ENCODE measurements at regions not wholly inside any gene's neighbourhood (a gene's known extent, or its start where the extent isn't known, plus 50 kb on each side); places are given as distances from the start of the nearest gene placed in this dataset.

DNA sequence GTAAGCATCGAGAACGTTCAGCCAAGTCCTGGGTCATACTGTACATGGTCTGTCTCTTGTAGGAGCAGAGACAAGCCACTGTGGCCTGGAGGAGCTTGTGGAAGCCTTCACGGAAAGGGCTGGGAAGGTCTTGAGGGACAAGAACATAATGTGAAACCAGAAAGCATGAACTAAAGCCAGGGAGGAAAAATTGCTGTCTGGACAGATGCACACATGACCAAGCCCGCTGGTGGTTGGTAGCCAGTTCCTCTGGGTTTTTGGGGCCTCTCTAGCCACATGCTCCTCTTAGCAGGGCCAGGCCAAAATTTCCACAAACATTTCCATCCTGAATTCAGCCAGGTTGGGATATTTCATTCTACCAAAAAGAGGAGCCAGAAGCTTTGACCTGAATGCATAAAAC lies 196.2 kb upstream of the SIX2 start:
- Histone ChIP-seq H3K4me3 (no peak overlapping the region), H3K4me1 (no peaks in the 10 kb centered on the region), H3K9me3 (peaks cover 0 to 23% (median 9%) of the 10 kb centered on the region in 8 donors), H3K36me3 (no peaks in the 10 kb centered on the region), H3K27me3 (replicated peaks in 1 of 7) (no peaks in the 10 kb centered on the region), H3K27ac (no peak overlapping the region)
- intact Hi-C loops (cut with DNase I; ENCODE audit: low total_unique reads) = no loop called here
- WGBS, 5 donors = 88 to 94% (median 89%) methylated on average over 4 of the region's 4 CpGs
- TF ChIP-seq POLR2AphosphoS5 (IDR thresholded peaks at IDR 0.05) = no peak
- TF ChIP-seq CTCF (IDR thresholded peaks at IDR 0.05 in 8 of 11, conservative IDR thresholded peaks at IDR 0.05 in 3 of 11) = no peak
- no peak for TF ChIP-seq POLR2A (IDR thresholded peaks at IDR 0.05)
- no peak for DNase-seq

- DNase-seq = no peak
- Histone ChIP-seq H3K36me3 (no peaks in the 10 kb centered on the region), H3K9me3 (peaks cover 0 to 23% (median 9%) of the 10 kb centered on the region in 8 donors), H3K27ac (no peak overlapping the region), H3K4me3 (no peak overlapping the region), H3K27me3 (replicated peaks in 1 of 7) (no peaks in the 10 kb centered on the region), H3K4me1 (no peaks in the 10 kb centered on the region)
- intact Hi-C loops (cut with DNase I; ENCODE audit: low total_unique reads) = no loop called here
- TF ChIP-seq POLR2AphosphoS5 (IDR thresholded peaks at IDR 0.05) (no peak), CTCF (IDR thresholded peaks at IDR 0.05 in 8 of 11, conservative IDR thresholded peaks at IDR 0.05 in 3 of 11) (no peak), POLR2A (IDR thresholded peaks at IDR 0.05) (no peak)
These were observed 194.1 kb upstream of the SIX2 start for GRCh38 chr2:45203400-45203799.

- Histone ChIP-seq H3K4me3 (no peak overlapping the region), H3K27me3 (replicated peaks in 1 of 7) (no peaks in the 10 kb centered on the region), H3K36me3 (no peaks in the 10 kb centered on the region), H3K27ac (no peak overlapping the region), H3K4me1 (no peaks in the 10 kb centered on the region), H3K9me3 (peaks cover 0 to 23% (median 9%) of the 10 kb centered on the region in 8 donors)
- 82 to 95% (median 88%) methylated on average over 4 of the region's 4 CpGs for WGBS, 5 donors
- TF ChIP-seq CTCF (IDR thresholded peaks at IDR 0.05 in 8 of 11, conservative IDR thresholded peaks at IDR 0.05 in 3 of 11) = no peak
- TF ChIP-seq POLR2AphosphoS5 (IDR thresholded peaks at IDR 0.05) = no peak
- no peak for TF ChIP-seq POLR2A (IDR thresholded peaks at IDR 0.05)
- intact Hi-C loops (cut with DNase I; ENCODE audit: low total_unique reads) = no loop called here
- DNase-seq = no peak
These were observed 190.7 kb upstream of the SIX2 start for GRCh38 chr2:45199973-45200372.

DNA sequence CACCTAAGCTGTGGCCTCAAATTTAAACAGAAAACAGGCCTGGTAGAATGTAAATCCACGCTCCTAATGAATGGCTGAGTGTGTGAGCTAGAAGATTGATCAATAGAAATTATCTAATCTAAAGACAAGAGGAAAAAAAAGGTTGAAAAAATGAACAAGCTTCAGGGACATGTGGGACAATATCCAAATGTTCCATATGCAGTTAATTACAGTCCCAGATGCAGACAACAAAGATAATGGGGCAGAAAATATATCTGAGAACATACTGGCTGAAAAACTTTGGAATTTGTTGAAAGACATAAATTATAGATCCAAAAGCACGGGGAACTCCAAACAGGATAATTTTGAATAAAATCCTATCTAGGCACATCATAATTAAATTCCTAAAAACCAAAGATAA lies 186.7 kb upstream of the SIX2 start:
- Histone ChIP-seq H3K27ac (no peak overlapping the region), H3K9me3 (peaks cover 0 to 3% (median 0%) of the 10 kb centered on the region in 8 donors), H3K27me3 (replicated peaks in 1 of 7) (peaks cover 0 to 7% (median 0%) of the 10 kb centered on the region in 7 donors), H3K36me3 (no peaks in the 10 kb centered on the region), H3K4me1 (no peaks in the 10 kb centered on the region), H3K4me3 (no peak overlapping the region)
- no peak for DNase-seq
- TF ChIP-seq POLR2AphosphoS5 (IDR thresholded peaks at IDR 0.05) (no peak), CTCF (IDR thresholded peaks at IDR 0.05 in 8 of 11, conservative IDR thresholded peaks at IDR 0.05 in 3 of 11) (no peak), POLR2A (IDR thresholded peaks at IDR 0.05) (no peak)
- intact Hi-C loops (cut with DNase I; ENCODE audit: low total_unique reads) = no loop called here
- WGBS, 5 donors = 71 to 88% (median 77%) methylated on average over 2 of the region's 2 CpGs

All from spleen (tissue), 11 donors.